NCI-H187 (cell line): ENCODE measurements at regions not wholly inside any gene's neighbourhood (a gene's known extent, or its start where the extent isn't known, plus 50 kb on each side); places are given as distances from the start of the nearest gene placed in this dataset.

Experiments used
- DNase-seq, 2 experiments: peaks; one replicate each; lab custom pipeline; 2025; lab: John Stamatoyannopoulos, UW

DNA sequence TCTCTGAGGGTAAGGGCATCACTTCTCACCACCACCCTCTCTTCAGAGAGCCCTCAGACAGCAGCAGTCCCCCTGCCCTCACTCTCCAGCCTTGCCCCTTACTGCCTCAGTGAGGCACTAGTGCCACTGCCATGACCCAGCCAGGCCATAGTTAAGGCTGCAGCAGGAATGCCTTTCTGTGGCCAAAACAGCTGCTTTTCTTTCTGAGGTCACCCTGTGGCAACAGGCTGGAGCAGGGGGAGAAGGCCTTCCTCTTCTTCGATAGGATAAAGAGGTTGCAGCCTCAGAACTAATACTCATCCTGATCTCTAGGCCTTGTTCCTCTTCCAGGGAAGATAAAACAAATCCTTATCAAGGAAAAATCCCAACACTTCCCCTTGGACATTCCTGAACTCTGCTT is 56.8 kb upstream of the ECI2 start:
- no peak for DNase-seq

DNA sequence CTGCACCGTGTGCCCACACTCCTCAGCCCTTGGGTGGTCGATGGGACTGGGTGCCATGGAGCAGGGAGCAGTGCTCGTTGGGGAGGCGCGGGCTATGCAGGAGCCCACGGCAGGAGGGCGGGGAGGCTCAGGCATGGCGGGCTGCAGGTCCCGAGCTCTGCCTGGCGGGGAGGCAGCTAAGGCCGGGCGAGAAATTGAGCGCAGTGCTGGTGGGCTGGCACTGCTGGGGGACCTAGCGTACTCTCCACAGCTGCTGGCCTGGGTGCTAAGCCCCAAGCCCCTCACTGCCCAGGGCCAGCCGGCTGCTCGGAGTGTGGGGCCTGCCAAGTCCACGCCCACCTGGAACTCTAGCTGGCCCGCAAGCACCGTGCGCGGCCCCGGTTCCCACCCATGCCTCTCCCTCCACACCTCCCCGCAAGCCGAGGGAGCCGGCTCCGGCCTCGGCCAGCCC is 55.9 kb upstream of the ECI2 start:
- DNase-seq = no peak

DNA sequence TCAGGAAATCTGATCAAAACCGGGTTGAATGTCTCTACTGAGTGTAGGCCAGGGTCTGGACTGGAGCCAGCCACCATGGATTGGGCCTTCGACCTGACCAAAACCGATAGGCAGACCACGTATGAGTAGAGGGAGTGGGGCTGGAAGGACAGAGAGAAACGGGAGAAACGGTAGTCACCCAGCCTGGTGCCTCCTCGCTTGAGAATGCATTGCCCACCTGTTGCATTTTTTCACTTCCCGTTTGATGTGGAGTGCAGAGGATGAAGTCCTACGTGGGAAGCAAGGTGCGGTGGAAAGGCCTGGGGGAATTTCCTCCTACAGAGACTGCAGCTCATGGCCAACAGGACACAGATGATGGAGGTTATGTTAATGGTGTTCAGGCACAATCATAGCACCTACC is 53.9 kb upstream of the ECI2 start:
- DNase-seq = no peak

DNA sequence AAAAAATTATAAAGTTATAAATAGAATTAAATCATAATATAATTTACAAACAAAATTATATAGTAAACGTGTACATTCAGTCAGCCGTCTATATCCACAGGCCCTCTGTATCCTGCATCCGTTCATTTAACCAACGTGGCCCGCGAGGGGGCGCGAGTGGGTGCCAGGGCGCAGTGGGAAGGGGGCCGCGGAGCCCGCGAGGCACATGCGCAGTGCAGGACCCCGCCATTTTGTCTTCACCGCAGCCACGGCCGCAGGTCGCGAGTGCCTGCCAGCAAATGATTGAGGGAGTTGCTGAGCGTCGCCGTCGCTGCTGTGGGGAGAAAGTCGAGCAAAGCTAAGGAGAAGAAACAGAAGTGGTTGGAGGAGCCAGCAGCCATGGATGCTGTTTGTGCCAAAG is 53.4 kb upstream of the ECI2 start:
- no peak for DNase-seq

DNA sequence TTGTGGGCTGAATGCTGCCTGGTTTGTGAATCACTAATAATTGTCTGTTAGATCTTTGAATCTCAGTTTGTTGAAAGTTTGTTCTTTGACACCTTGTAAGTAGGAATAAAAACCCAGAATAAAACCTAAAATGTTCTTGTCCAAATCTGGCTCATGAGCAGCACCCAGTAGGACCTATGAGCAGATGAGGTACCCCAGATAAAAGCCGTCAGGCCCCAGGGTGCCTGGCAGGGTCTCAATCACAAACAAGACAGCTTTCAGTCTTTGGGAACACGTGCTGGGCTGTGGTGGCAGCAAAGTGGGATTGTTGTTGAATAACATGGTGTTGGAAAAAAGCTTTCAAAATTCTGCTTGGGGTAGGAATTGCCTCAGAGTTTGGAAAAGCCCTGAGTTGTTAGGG is 52.1 kb upstream of the ECI2 start:
- no peak for DNase-seq

DNA sequence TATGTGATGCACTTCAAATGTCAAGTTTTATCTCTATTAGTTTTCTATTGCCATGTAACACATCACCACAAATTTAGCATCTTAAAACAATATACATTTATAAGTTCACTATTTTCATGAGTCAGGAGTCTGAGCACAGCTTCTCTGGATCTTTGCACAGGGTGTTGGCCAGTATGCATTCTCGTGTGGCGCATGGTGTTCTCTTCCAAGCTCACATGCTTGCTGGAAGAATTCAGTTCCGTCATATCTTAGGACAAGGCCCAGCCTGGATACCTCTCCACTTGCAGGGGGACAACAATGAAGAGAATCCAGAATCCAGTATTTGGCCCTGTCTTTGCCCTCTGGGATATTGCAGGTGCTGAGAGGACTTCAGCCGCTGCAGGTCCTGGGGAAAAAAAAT is 51.0 kb upstream of the ECI2 start:
- DNase-seq = no peak

DNA sequence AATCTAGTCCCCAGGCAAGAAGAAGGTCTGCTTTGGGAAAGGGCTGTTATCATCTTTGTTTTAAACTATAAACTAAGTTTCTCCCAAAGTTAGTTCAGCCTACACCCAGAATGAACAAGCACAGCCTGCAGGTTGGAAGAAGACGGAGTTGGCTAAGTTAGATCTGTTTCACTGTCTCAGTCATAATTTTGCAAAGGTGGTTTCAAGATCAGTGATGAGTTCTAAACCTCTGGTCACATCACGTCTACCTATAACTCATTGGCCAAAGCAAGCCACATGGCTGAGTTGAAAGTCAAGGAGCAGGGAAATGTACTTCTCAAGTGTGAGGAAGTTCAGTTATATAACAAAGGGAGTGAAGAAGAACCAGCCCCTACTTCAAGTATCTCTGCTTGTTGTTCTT is 50.5 kb upstream of the ECI2 start:
- no peak for DNase-seq

DNA sequence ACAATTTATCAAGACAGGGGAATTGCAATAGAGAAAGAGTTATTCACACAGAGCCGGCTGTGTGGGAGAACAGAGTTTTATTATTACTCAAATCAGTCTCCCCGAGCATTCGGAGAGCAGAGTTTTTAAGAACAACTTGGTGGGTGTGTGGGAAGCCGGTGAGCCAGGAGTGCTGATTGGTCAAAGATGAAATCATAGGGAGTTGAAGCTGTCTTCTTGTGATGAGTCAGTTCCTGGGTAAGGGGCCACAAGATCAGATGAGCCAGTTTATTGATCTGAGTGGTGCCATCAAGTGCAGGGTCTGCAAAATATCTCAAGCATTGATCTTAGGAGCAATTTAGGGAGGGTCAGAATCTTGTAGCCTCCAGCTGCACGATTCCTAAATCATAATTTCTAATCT is 50.0 kb upstream of the ECI2 start:
- no peak for DNase-seq
